ENCODE measurements at regions not wholly inside any gene's neighbourhood (a gene's known extent, or its start where the extent isn't known, plus 50 kb on each side); places are given as distances from the start of the nearest gene placed in this dataset.
"Not testable (repeated sequence)": the region's sequence is repeated elsewhere in the genome, so short reads cannot be mapped to it uniquely, and the experiment has no call there.

- DNase-seq (ENCODE audit: low read depth in 2 of 2) = no peak
- Histone ChIP-seq H2AFZ (ENCODE audit: low read length) (no peak overlapping the region), H3K9me3 (ENCODE audit: control insufficient read depth, insufficient read depth, low read depth, low read length) (no peaks in the 10 kb centered on the region), H3K36me3 (ENCODE audit: control insufficient read depth, insufficient read depth, low read length) (no peaks in the 10 kb centered on the region), H3K4me1 (ENCODE audit: control insufficient read depth, extremely low read depth, insufficient read depth, low read length) (no peaks in the 10 kb centered on the region), H3K4me2 (ENCODE audit: extremely low read depth, insufficient read depth, low read length) (no peak overlapping the region), H3K4me3 (replicated peaks in 1 of 4; ENCODE audit: control extremely low read depth in 1 of 4, insufficient read depth in 1 of 4, low read depth in 3 of 4, low read length in 4 of 4) (no peak overlapping the region), H3K79me2 (ENCODE audit: control insufficient read depth, insufficient read depth, low read length) (no peaks in the 10 kb centered on the region), H3K27ac (ENCODE audit: insufficient read depth, low read length) (no peak overlapping the region), H4K20me1 (ENCODE audit: control insufficient read depth, extremely low read depth, insufficient read depth, low read length) (no peaks in the 10 kb centered on the region), H3K27me3 (ENCODE audit: control insufficient read depth, insufficient read depth, low read length) (no peaks in the 10 kb centered on the region), H3K9ac (ENCODE audit: insufficient read depth, low read length) (no peak overlapping the region)
- no peak for TF ChIP-seq EZH2 (IDR thresholded peaks at IDR 0.05; ENCODE audit: low read length, missing control alignments)
- no peak for TF ChIP-seq CTCF (conservative IDR thresholded peaks at IDR 0.05 in 1 of 2, IDR thresholded peaks at IDR 0.05 in 1 of 2; ENCODE audit: low read depth in 1 of 2, low read length in 2 of 2)
These were observed 416.0 kb upstream of the CNTNAP5 start for GRCh38 chr2:123609077-123609476.

DNA sequence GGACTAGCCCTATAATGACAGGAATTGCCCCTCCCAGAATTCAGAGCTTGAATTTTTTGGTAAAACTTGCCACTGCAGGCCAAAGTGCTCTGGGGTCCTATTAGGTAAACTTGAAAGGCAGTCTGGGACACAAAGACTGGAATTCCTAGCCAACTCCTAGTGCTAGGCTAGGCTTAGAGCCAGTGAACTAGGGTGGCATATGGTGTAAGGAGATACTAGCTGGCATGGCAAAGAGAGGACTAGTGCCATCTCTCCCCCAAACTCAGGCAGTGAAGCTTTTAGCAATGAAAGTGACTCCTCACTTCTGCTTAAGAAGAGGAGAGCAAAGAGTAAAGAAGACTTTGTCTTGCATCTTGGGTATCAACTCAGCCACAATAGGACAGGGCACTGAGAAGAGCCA, 410.5 kb upstream of the CNTNAP5 start:
- DNase-seq (ENCODE audit: low read depth in 2 of 2) = no peak
- Histone ChIP-seq H3K9me3 (ENCODE audit: control insufficient read depth, insufficient read depth, low read depth, low read length) (no peaks in the 10 kb centered on the region), H3K9ac (ENCODE audit: insufficient read depth, low read length) (no peak overlapping the region), H3K27me3 (ENCODE audit: control insufficient read depth, insufficient read depth, low read length) (no peaks in the 10 kb centered on the region), H3K4me2 (ENCODE audit: extremely low read depth, insufficient read depth, low read length) (no peak overlapping the region), H3K27ac (ENCODE audit: insufficient read depth, low read length) (no peak overlapping the region), H3K79me2 (ENCODE audit: control insufficient read depth, insufficient read depth, low read length) (no peaks in the 10 kb centered on the region), H2AFZ (ENCODE audit: low read length) (no peak overlapping the region), H3K36me3 (ENCODE audit: control insufficient read depth, insufficient read depth, low read length) (no peaks in the 10 kb centered on the region), H3K4me3 (replicated peaks in 1 of 4; ENCODE audit: control extremely low read depth in 1 of 4, insufficient read depth in 1 of 4, low read depth in 3 of 4, low read length in 4 of 4) (no peak overlapping the region), H3K4me1 (ENCODE audit: control insufficient read depth, extremely low read depth, insufficient read depth, low read length) (no peaks in the 10 kb centered on the region), H4K20me1 (ENCODE audit: control insufficient read depth, extremely low read depth, insufficient read depth, low read length) (no peaks in the 10 kb centered on the region)
- TF ChIP-seq EZH2 (IDR thresholded peaks at IDR 0.05; ENCODE audit: low read length, missing control alignments) (no peak), CTCF (conservative IDR thresholded peaks at IDR 0.05 in 1 of 2, IDR thresholded peaks at IDR 0.05 in 1 of 2; ENCODE audit: low read depth in 1 of 2, low read length in 2 of 2) (no peak)

DNA sequence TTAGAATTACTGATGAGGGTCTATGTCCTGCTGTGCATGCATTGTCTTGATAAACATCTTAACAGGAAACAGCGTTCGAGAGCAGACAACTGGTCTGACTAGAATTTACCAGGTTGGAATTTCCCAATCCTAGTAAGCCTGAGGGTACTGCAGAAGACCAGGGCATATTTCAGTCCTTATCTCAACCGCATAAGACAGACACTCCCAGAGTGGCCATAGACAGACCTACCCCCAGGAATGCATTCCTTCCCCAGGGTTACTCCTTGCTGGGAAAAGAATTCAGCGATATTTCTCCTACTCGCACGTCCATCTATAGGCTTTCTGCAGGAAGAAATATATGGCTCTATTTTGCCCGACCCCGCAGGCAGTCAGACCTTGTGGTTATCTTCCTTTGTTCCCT, 406.4 kb upstream of the CNTNAP5 start:
- H4K20me1 ChIP-seq (ENCODE audit: control insufficient read depth, extremely low read depth, insufficient read depth, low read length); H3K9me3 ChIP-seq (ENCODE audit: control insufficient read depth, insufficient read depth, low read depth, low read length); H3K4me1 ChIP-seq (ENCODE audit: control insufficient read depth, extremely low read depth, insufficient read depth, low read length); DNase-seq (ENCODE audit: low read depth in 2 of 2); H2AFZ ChIP-seq (ENCODE audit: low read length); H3K4me2 ChIP-seq (ENCODE audit: extremely low read depth, insufficient read depth, low read length); H3K9ac ChIP-seq (ENCODE audit: insufficient read depth, low read length); H3K4me3 ChIP-seq (replicated peaks in 1 of 4; ENCODE audit: control extremely low read depth in 1 of 4, insufficient read depth in 1 of 4, low read depth in 3 of 4, low read length in 4 of 4); H3K27me3 ChIP-seq (ENCODE audit: control insufficient read depth, insufficient read depth, low read length); H3K27ac ChIP-seq (ENCODE audit: insufficient read depth, low read length); H3K79me2 ChIP-seq (ENCODE audit: control insufficient read depth, insufficient read depth, low read length); H3K36me3 ChIP-seq (ENCODE audit: control insufficient read depth, insufficient read depth, low read length): not testable (repeated sequence)

GRCh38 chr2:123624816-123625215, 400.3 kb upstream of the CNTNAP5 start:
- no peaks in the 10 kb centered on the region for H3K36me3 ChIP-seq (ENCODE audit: control insufficient read depth, insufficient read depth, low read length)
- no peaks in the 10 kb centered on the region for H3K27me3 ChIP-seq (ENCODE audit: control insufficient read depth, insufficient read depth, low read length)
- no peak for TF ChIP-seq CTCF (conservative IDR thresholded peaks at IDR 0.05 in 1 of 2, IDR thresholded peaks at IDR 0.05 in 1 of 2; ENCODE audit: low read depth in 1 of 2, low read length in 2 of 2)
- no peak for TF ChIP-seq EZH2 (IDR thresholded peaks at IDR 0.05; ENCODE audit: low read length, missing control alignments)
- no peak for DNase-seq (ENCODE audit: low read depth in 2 of 2)
- no peak overlapping the region for H2AFZ ChIP-seq (ENCODE audit: low read length)
- H3K4me1 ChIP-seq (ENCODE audit: control insufficient read depth, extremely low read depth, insufficient read depth, low read length) = no peaks in the 10 kb centered on the region
- no peaks in the 10 kb centered on the region for H3K9me3 ChIP-seq (ENCODE audit: control insufficient read depth, insufficient read depth, low read depth, low read length)
- H3K27ac ChIP-seq (ENCODE audit: insufficient read depth, low read length) = no peak overlapping the region
- no peaks in the 10 kb centered on the region for H3K79me2 ChIP-seq (ENCODE audit: control insufficient read depth, insufficient read depth, low read length)
- no peaks in the 10 kb centered on the region for H4K20me1 ChIP-seq (ENCODE audit: control insufficient read depth, extremely low read depth, insufficient read depth, low read length)
- no peak overlapping the region for H3K9ac ChIP-seq (ENCODE audit: insufficient read depth, low read length)
- H3K4me3 ChIP-seq (replicated peaks in 1 of 4; ENCODE audit: control extremely low read depth in 1 of 4, insufficient read depth in 1 of 4, low read depth in 3 of 4, low read length in 4 of 4) = no peak overlapping the region
- no peak overlapping the region for H3K4me2 ChIP-seq (ENCODE audit: extremely low read depth, insufficient read depth, low read length)
